IMR-90 (cell line): ENCODE measurements at regions not wholly inside any gene's neighbourhood (a gene's known extent, or its start where the extent isn't known, plus 50 kb on each side); places are given as distances from the start of the nearest gene placed in this dataset.

Source experiments
- ATAC-seq: fragments of 200-7000 bp; cut with Tn5 transposase; 2 replicates; pipeline ENCODE4 v1.9.1; 2020; ENCODE audit warnings: low read depth, mild to moderate bottlenecking, moderate library complexity
- BruUV-seq: library from RNA; stranded (reverse); fragments of 400-500 nt; replicated peaks from 2 replicates; lab custom pipeline; 2021; lab: Mats Ljungman, UMichigan
- CTCF ChIA-PET: fragments of 300-600 bp; formaldehyde crosslinking; extraction: SDS; loops from one replicate; lab custom pipeline; 2021; ENCODE audit warnings: antibody characterized with exemption; lab: Yijun Ruan, JAX
- POLR2A ChIA-PET: fragments of 300-600 bp; sonication (Branson Sonifier 250); formaldehyde crosslinking; loops from one replicate; lab custom pipeline; 2022; ENCODE audit warnings: antibody characterized with exemption; ENCODE audit not compliant: unreplicated experiment; lab: Charles Lee
- DNase-seq: peaks from one replicate; pipeline ENCODE4 v3.0.0; 2013
- H2AFZ ChIP-seq: replicated peaks from 2 replicates; pipeline ENCODE3; 2013; ENCODE audit warnings: low read length, mild to moderate bottlenecking; ENCODE audit not compliant: poor library complexity
- H2AK5ac ChIP-seq: 2 replicates; pipeline ENCODE4 v1.6.1; 2013; ENCODE audit warnings: low read depth, low read length, inconsistent platforms
- H2AK9ac ChIP-seq: replicated peaks from 2 replicates; pipeline ENCODE3; 2013; ENCODE audit warnings: mild to moderate bottlenecking, low read depth, low read length, moderate library complexity; ENCODE audit not compliant: poor library complexity
- H2BK120ac ChIP-seq: 2 replicates; pipeline ENCODE4 v1.6.1; 2013; ENCODE audit warnings: low read depth, low read length, inconsistent platforms
- H2BK15ac ChIP-seq: 3 replicates; pipeline ENCODE4 v1.6.1; 2013; ENCODE audit warnings: low read depth, low read length, inconsistent platforms
- H2BK20ac ChIP-seq: 2 replicates; pipeline ENCODE4 v1.6.1; 2013; ENCODE audit warnings: low read depth, mild to moderate bottlenecking, inconsistent platforms, low read length, moderate library complexity
- H2BK5ac ChIP-seq: 2 replicates; pipeline ENCODE4 v1.6.1; 2013; ENCODE audit warnings: mild to moderate bottlenecking, low read depth, low read length, inconsistent platforms; ENCODE audit not compliant: poor library complexity, severe bottlenecking
- H3K14ac ChIP-seq: replicated peaks from 2 replicates; pipeline ENCODE4 v1.6.1; 2013; ENCODE audit warnings: low read depth, low read length, inconsistent platforms
- H3K18ac ChIP-seq: 2 replicates; pipeline ENCODE4 v1.6.1; 2013; ENCODE audit warnings: low read depth, low read length, control low read depth
- H3K23ac ChIP-seq: 2 replicates; pipeline ENCODE4 v1.6.1; 2013; ENCODE audit warnings: low read depth, low read length, inconsistent platforms
- H3K27ac ChIP-seq: 2 replicates; pipeline ENCODE4 v1.5.1; 2013; ENCODE audit warnings: mild to moderate bottlenecking, control low read depth, low read length; ENCODE audit not compliant: insufficient read depth
- H3K27me3 ChIP-seq: 2 replicates; pipeline ENCODE4 v1.6.1; 2013; ENCODE audit warnings: low read length; ENCODE audit not compliant: control insufficient read depth, insufficient read depth
- H3K36me3 ChIP-seq: 2 replicates; pipeline ENCODE4 v1.6.1; 2013; ENCODE audit warnings: low read length, mixed read lengths; ENCODE audit not compliant: control insufficient read depth, insufficient read depth
- H3K4ac ChIP-seq: 2 replicates; pipeline ENCODE4 v1.6.1; 2013; ENCODE audit warnings: low read depth, low read length, inconsistent platforms
- H3K4me1 ChIP-seq: 2 replicates; pipeline ENCODE4 v1.6.1; 2013; ENCODE audit warnings: low read length, mixed read lengths; ENCODE audit not compliant: control insufficient read depth, insufficient read depth
- H3K4me2 ChIP-seq: 2 replicates; pipeline ENCODE4 v1.6.1; 2013; ENCODE audit warnings: low read depth, mild to moderate bottlenecking, control low read depth, low read length, moderate library complexity
- H3K4me3 ChIP-seq: 2 replicates; pipeline ENCODE4 v1.5.1; 2013; ENCODE audit warnings: low read depth, mild to moderate bottlenecking, control low read depth, low read length, moderate library complexity; ENCODE audit not compliant: insufficient read depth
- H3K56ac ChIP-seq: 2 replicates; pipeline ENCODE4 v1.6.1; 2013; ENCODE audit warnings: low read length, inconsistent platforms; ENCODE audit not compliant: insufficient read depth; ENCODE audit errors: extremely low read depth
- H3K79me1 ChIP-seq, 2 experiments: 2 replicates each; pipeline ENCODE4 v1.6.1; 2013; ENCODE audit warnings: low read length in 2 of 2, inconsistent platforms in 1 of 2, low read depth in 1 of 2
- H3K9ac ChIP-seq: 2 replicates; pipeline ENCODE4 v1.6.1; 2013; ENCODE audit warnings: low read depth, low read length, control low read depth
- H3K9me1 ChIP-seq: 2 replicates; pipeline ENCODE4 v1.6.1; 2013; ENCODE audit warnings: low read length, inconsistent platforms; ENCODE audit not compliant: insufficient read depth
- H3K9me3 ChIP-seq: 2 replicates; pipeline ENCODE4 v1.6.1; 2013; ENCODE audit warnings: low read length; ENCODE audit not compliant: control insufficient read depth, insufficient read depth
- H4K20me1 ChIP-seq: 2 replicates; pipeline ENCODE4 v1.6.1; 2013; ENCODE audit warnings: low read length, inconsistent platforms; ENCODE audit not compliant: insufficient read depth
- H4K5ac ChIP-seq: 2 replicates; pipeline ENCODE4 v1.6.1; 2013; ENCODE audit warnings: mild to moderate bottlenecking, low read depth, low read length, control low read depth
- H4K8ac ChIP-seq, 2 experiments: 2 replicates each; pipeline ENCODE4 v1.6.1; 2013; ENCODE audit warnings: low read depth in 2 of 2, low read length in 2 of 2, control low read depth in 1 of 2, inconsistent platforms in 1 of 2
- H4K91ac ChIP-seq: 2 replicates; pipeline ENCODE4 v1.6.1; 2013; ENCODE audit warnings: low read depth, low read length, inconsistent platforms; ENCODE audit not compliant: insufficient read depth
- BHLHE40 ChIP-seq: fragments of 150-350 bp; IDR thresholded peaks from 2 replicates; pipeline ENCODE4 v1.6.1; 2016; ENCODE audit warnings: mild to moderate bottlenecking, low read depth, low read length
- CHD1 ChIP-seq: IDR thresholded peaks from 2 replicates; pipeline ENCODE4 v1.6.1; 2012; ENCODE audit warnings: low read depth, low read length, improper control_type of control experiment
- CTCF ChIP-seq: conservative IDR thresholded peaks from 2 replicates; pipeline ENCODE4 v1.5.1; 2012; ENCODE audit warnings: mild to moderate bottlenecking, low read depth, low read length, improper control_type of control experiment
- ELK1 ChIP-seq: fragments of 150-350 bp; IDR thresholded peaks from 2 replicates; pipeline ENCODE4 v1.6.1; 2016; ENCODE audit warnings: low read depth, mild to moderate bottlenecking, low read length, moderate library complexity, borderline replicate concordance
- FOS ChIP-seq: fragments of 150-350 bp; IDR thresholded peaks from 2 replicates; pipeline ENCODE4 v1.6.1; 2016; ENCODE audit warnings: low read depth, low read length
- MAFK ChIP-seq: IDR thresholded peaks from 2 replicates; pipeline ENCODE4 v1.6.1; 2012; ENCODE audit warnings: low read depth, low read length, improper control_type of control experiment
- MAZ ChIP-seq: IDR thresholded peaks from 2 replicates; pipeline ENCODE4 v1.6.1; 2012; ENCODE audit warnings: low read depth, mild to moderate bottlenecking, low read length, improper control_type of control experiment, moderate library complexity, borderline replicate concordance
- MXI1 ChIP-seq: IDR thresholded peaks from 2 replicates; pipeline ENCODE4 v1.6.1; 2012; ENCODE audit warnings: low read depth, mild to moderate bottlenecking, low read length, moderate library complexity, borderline replicate concordance
- RAD21 ChIP-seq: IDR thresholded peaks from 2 replicates; pipeline ENCODE4 v1.6.1; 2012; ENCODE audit warnings: low read length, improper control_type of control experiment
- RCOR1 ChIP-seq: IDR thresholded peaks from 2 replicates; pipeline ENCODE4 v1.6.1; 2012; ENCODE audit warnings: mild to moderate bottlenecking, low read length, improper control_type of control experiment; ENCODE audit not compliant: insufficient replicate concordance
- RFX5 ChIP-seq: IDR thresholded peaks from 2 replicates; pipeline ENCODE4 v1.8.0; 2012; ENCODE audit warnings: low read depth, mild to moderate bottlenecking, low read length, moderate library complexity
- SMC3 ChIP-seq: fragments of 150-350 bp; IDR thresholded peaks from 2 replicates; pipeline ENCODE4 v1.6.1; 2016; ENCODE audit warnings: low read depth, mild to moderate bottlenecking, antibody characterized with exemption, low read length, moderate library complexity
- USF2 ChIP-seq: fragments of 150-350 bp; IDR thresholded peaks from 2 replicates; pipeline ENCODE4 v1.6.1; 2017; ENCODE audit warnings: mild to moderate bottlenecking, antibody characterized with exemption, low read length, low read depth
- dilution Hi-C: fragments of 300-500 bp; cut with HindIII; formaldehyde crosslinking; loops from one replicate; pipeline ENCODE4 v1.14.3; 2018; ENCODE audit warnings: low sequenced_read_pairs; ENCODE audit not compliant: unreplicated experiment
- in situ Hi-C: fragments of 300-500 bp; cut with MboI; formaldehyde crosslinking; loops from 3 replicates; pipeline ENCODE4 v1.14.3; 2019; ENCODE audit warnings: low sequenced_read_pairs, inconsistent platforms, mixed read lengths
- intact Hi-C: fragments of 100-400 bp; cut with micrococcal nuclease; formaldehyde crosslinking; loops from 2 replicates; pipeline ENCODE4 v1.10.0; 2022

- POLR2A ChIA-PET, result no interaction called here
- Histone ChIP-seq H3K4me3 (no peak overlapping the region), H2BK20ac (no peak overlapping the region), H2AFZ (no peak overlapping the region), H3K27ac (no peak overlapping the region), H4K5ac (no peak overlapping the region), H3K27me3 (no peaks in the 10 kb centered on the region; the same call in 1 of the 2 replicates), H3K79me1 (no peaks in the 10 kb centered on the region), H2AK5ac (no peak overlapping the region), H3K4ac (no peak overlapping the region), H3K9ac (no peak overlapping the region), H3K14ac (no peak overlapping the region), H3K56ac (no peak overlapping the region), H2BK15ac (no peak overlapping the region), H3K36me3 (no peaks in the 10 kb centered on the region), H3K23ac (no peak overlapping the region), H3K9me1 (0 out of 2 replicates have a peak, but pooled peaks cover 2% of the 10 kb centered on the region), H2AK9ac (no peak overlapping the region), H4K8ac (no peak overlapping the region), H2BK5ac (no peak overlapping the region), H3K4me2 (no peak overlapping the region), H4K20me1 (no peaks in the 10 kb centered on the region), H3K4me1 (0 out of 2 replicates have a peak, but pooled peaks cover 1% of the 10 kb centered on the region), H2BK120ac (no peak overlapping the region), H3K9me3 (no peaks in the 10 kb centered on the region), H3K18ac (no peak overlapping the region; the same call in 1 of the 2 replicates), H4K91ac (no peak overlapping the region)
- DNase-seq, result no peak
- TF ChIP-seq CHD1, result no peak
- no peak for TF ChIP-seq SMC3
- TF ChIP-seq USF2, result no peak
- TF ChIP-seq MXI1, result no peak
- no peak for TF ChIP-seq MAZ
- TF ChIP-seq RAD21, result no peak
- TF ChIP-seq FOS, result no peak
- TF ChIP-seq BHLHE40, result no peak
- TF ChIP-seq ELK1, result no peak
- no peak for TF ChIP-seq RCOR1
- no peak for TF ChIP-seq MAFK
- TF ChIP-seq CTCF, result no peak
- TF ChIP-seq RFX5, result no peak
- dilution Hi-C loops (no loop called here), in situ Hi-C loops (no loop called here), intact Hi-C loops (no loop called here)
- CTCF ChIA-PET, result interaction anchor here (1.6 kb wide), 1 partner anchor 8 kb away, joined by 5 read pairs; no protein-coding TSS in a partner anchor
- BruUV-seq, result no TSS peak
- ATAC-seq, result no peak
Observed at GRCh38 chr9:13360188-13360587, 80.7 kb upstream of the MPDZ start.
